ENCODE measurements at regions not wholly inside any gene's neighbourhood (a gene's known extent, or its start where the extent isn't known, plus 50 kb on each side); places are given as distances from the start of the nearest gene placed in this dataset.

DNA sequence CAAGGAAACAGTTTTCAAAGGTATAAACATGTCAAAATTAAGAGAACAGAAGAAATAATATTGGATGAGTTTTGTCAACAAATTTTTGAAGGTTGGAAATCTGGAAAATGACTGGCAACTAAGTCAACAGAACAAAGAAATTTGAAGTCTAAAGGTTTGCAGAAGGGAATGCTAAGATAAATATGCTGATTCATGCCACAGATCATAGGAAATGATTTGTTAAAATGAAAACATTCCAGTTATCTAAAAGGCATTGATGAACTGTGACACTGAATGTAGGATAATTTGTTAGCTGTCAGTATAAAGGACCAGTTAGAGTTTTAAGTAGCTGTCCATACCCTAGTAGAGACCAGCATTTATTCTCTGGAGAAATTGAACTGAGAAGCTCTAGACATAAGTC lies 157.9 kb upstream of the CHRM3 start:
- no peak for DNase-seq (ENCODE audit: insufficient read length, low spot score)

DNA sequence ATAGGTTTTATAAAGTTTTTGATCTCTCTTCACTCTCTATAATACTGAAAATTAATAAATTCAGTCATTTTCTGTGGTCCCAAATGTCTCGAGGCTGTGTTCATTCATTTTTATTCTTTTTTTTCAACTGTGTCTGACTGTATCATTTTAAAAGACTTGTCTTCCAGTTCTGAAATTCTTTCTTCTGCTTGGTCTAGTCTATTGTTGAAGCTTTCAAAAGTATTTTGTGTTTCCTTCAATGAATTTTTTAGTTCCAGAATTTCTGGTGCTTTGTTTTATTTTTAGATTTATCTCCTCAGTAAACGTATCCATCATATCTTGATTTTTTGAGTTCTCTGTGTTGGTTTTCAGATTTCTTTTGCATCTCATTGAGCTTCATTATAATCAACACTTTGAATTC lies 161.0 kb upstream of the CHRM3 start:
- no peak for TF ChIP-seq PAX5 (IDR thresholded peaks at IDR 0.05; ENCODE audit: insufficient read depth, low read length, severe bottlenecking)
- no peak for TF ChIP-seq TAF1 (IDR thresholded peaks at IDR 0.05; ENCODE audit: low read depth, low read length)
- TF ChIP-seq POU2F2 (IDR thresholded peaks at IDR 0.05; ENCODE audit: low read depth, low read length), result no peak
- no peak for TF ChIP-seq SPI1 (IDR thresholded peaks at IDR 0.05; ENCODE audit: low read depth, low read length)
- TF ChIP-seq POLR2AphosphoS5 (IDR thresholded peaks at IDR 0.05; ENCODE audit: low read depth, low read length), result no peak
- no peak for TF ChIP-seq POLR2A (IDR thresholded peaks at IDR 0.05; ENCODE audit: low read depth, low read length)
- FAIRE-seq (no peak), DNase-seq (ENCODE audit: insufficient read length, low spot score) (no peak)

More for the DNA sequence above, 157.9 kb upstream of the CHRM3 start:
- TF ChIP-seq POLR2A (IDR thresholded peaks at IDR 0.05; ENCODE audit: low read depth, low read length), result no peak
- TF ChIP-seq TAF1 (IDR thresholded peaks at IDR 0.05; ENCODE audit: low read depth, low read length), result no peak
- no peak for TF ChIP-seq POLR2AphosphoS5 (IDR thresholded peaks at IDR 0.05; ENCODE audit: low read depth, low read length)
- no peak for TF ChIP-seq PAX5 (IDR thresholded peaks at IDR 0.05; ENCODE audit: insufficient read depth, low read length, severe bottlenecking)
- TF ChIP-seq POU2F2 (IDR thresholded peaks at IDR 0.05; ENCODE audit: low read depth, low read length), result no peak
- TF ChIP-seq SPI1 (IDR thresholded peaks at IDR 0.05; ENCODE audit: low read depth, low read length), result no peak
- no peak for FAIRE-seq

DNA sequence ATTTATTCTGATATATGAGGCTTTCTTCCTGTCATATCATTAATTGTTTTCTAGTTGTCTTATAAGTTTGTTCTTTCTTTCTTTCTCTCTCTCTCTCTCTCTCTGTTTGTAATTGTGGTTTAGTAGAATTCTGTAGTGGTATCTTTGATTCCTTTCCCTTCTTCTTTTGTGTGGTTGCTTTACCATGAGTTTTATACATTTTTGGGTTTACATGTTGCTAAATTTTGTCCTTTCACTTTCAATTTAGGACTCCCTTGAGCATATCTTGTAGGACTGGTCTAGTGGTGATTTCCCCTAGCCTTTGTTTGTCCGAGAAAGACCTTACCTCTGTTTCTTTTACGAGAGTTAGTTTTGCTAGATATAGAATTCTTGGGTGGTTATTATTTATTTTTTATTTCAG lies 162.3 kb upstream of the CHRM3 start:
- DNase-seq (ENCODE audit: insufficient read length, low spot score) (no peak), FAIRE-seq (no peak)
- TF ChIP-seq PAX5 (IDR thresholded peaks at IDR 0.05; ENCODE audit: insufficient read depth, low read length, severe bottlenecking) (no peak), SPI1 (IDR thresholded peaks at IDR 0.05; ENCODE audit: low read depth, low read length) (no peak), POLR2AphosphoS5 (IDR thresholded peaks at IDR 0.05; ENCODE audit: low read depth, low read length) (no peak), POLR2A (IDR thresholded peaks at IDR 0.05; ENCODE audit: low read depth, low read length) (no peak), TAF1 (IDR thresholded peaks at IDR 0.05; ENCODE audit: low read depth, low read length) (no peak), POU2F2 (IDR thresholded peaks at IDR 0.05; ENCODE audit: low read depth, low read length) (no peak)

DNA sequence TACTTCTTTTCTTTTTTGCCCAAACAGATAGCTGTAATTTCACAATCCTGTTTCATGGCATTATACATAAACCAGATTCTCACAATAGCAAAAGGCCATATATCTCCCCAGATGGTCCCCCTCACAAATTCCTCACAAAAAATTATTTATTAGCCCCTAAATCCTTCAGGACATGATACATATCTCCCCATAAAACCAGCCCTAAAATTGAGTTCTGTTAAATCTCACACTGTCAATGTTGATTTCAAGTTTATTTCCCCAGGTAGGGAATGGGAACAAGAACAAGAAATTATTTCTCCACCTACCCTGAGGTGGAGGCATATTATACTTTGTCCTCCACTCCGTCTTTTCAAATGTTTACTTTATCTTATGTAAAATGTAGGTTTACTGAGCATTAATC lies 163.4 kb upstream of the CHRM3 start:
- TF ChIP-seq SPI1 (IDR thresholded peaks at IDR 0.05; ENCODE audit: low read depth, low read length), result no peak
- DNase-seq (ENCODE audit: insufficient read length, low spot score), result no peak
- FAIRE-seq, result no peak

DNA sequence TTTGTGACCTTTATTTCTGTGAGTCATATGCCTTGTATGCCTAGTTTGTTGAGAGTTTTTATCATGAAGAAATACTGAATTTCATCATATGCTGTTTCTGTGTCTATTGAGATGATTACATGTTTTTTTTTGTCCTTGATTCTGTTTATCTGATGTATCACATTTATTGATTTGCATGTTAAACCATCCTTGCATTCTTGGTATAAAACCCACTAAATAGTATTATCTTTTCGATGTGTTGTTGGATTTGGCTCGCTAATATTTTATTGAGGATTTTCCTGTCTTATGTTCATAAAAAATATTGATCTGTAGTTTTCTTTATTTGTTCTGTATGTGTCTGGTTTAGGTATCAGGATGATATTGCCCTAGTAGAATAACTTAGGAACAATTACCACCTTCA lies 164.7 kb upstream of the CHRM3 start:
- DNase-seq (ENCODE audit: insufficient read length, low spot score), result no peak
- TF ChIP-seq POU2F2 (IDR thresholded peaks at IDR 0.05; ENCODE audit: low read depth, low read length), result no peak
- no peak for TF ChIP-seq SPI1 (IDR thresholded peaks at IDR 0.05; ENCODE audit: low read depth, low read length)
- no peak for TF ChIP-seq PAX5 (IDR thresholded peaks at IDR 0.05; ENCODE audit: insufficient read depth, low read length, severe bottlenecking)
- TF ChIP-seq POLR2AphosphoS5 (IDR thresholded peaks at IDR 0.05; ENCODE audit: low read depth, low read length), result no peak
- no peak for TF ChIP-seq TAF1 (IDR thresholded peaks at IDR 0.05; ENCODE audit: low read depth, low read length)
- no peak for TF ChIP-seq POLR2A (IDR thresholded peaks at IDR 0.05; ENCODE audit: low read depth, low read length)
- no peak for FAIRE-seq

DNA sequence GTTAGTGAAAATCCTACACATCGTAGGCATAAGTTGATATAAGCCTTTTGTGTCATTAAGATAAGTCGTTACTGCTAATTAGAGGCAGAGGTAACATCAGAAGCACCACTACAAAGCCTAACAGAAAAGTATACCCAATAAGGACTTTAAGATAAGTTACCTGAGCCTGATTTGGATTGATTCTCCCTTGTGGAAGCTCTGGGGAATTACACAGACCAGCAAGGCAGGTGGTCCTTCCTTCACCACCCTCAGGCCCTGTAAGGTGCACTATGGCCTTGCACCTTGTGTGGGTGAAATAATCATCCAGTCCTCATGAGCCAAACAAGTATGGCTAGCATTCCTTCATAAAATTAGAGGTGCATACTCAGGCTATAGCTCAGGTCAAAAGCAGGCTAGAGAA lies 166.7 kb upstream of the CHRM3 start:
- TF ChIP-seq PAX5 (IDR thresholded peaks at IDR 0.05; ENCODE audit: insufficient read depth, low read length, severe bottlenecking), result no peak
- TF ChIP-seq POLR2AphosphoS5 (IDR thresholded peaks at IDR 0.05; ENCODE audit: low read depth, low read length), result no peak
- no peak for TF ChIP-seq POU2F2 (IDR thresholded peaks at IDR 0.05; ENCODE audit: low read depth, low read length)
- TF ChIP-seq TAF1 (IDR thresholded peaks at IDR 0.05; ENCODE audit: low read depth, low read length), result no peak
- no peak for TF ChIP-seq POLR2A (IDR thresholded peaks at IDR 0.05; ENCODE audit: low read depth, low read length)
- no peak for TF ChIP-seq SPI1 (IDR thresholded peaks at IDR 0.05; ENCODE audit: low read depth, low read length)
- FAIRE-seq (no peak), DNase-seq (ENCODE audit: insufficient read length, low spot score) (no peak)

DNA sequence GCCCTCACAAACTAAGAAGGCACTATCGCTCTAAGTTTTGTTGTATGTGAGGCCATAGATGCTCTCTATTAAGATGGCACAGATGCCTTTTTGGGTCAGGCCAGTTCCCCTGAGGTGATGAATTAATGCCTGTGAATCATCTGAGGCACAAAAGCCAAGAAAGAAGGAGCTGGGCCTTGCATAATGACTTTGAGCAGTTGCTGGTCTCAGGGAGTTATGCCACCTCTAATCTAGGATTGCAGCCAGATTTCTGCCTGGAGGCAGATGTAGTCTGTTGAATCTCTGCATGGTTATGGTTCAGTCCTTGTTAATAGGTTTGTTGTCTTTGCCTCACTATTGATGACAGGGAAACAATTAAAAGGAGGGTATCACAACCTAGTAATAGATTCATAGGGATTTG lies 168.1 kb upstream of the CHRM3 start:
- DNase-seq (ENCODE audit: insufficient read length, low spot score) (no peak), FAIRE-seq (no peak)
- TF ChIP-seq POLR2A (IDR thresholded peaks at IDR 0.05; ENCODE audit: low read depth, low read length), result no peak
- TF ChIP-seq POU2F2 (IDR thresholded peaks at IDR 0.05; ENCODE audit: low read depth, low read length), result no peak
- no peak for TF ChIP-seq PAX5 (IDR thresholded peaks at IDR 0.05; ENCODE audit: insufficient read depth, low read length, severe bottlenecking)
- TF ChIP-seq POLR2AphosphoS5 (IDR thresholded peaks at IDR 0.05; ENCODE audit: low read depth, low read length), result no peak
- no peak for TF ChIP-seq SPI1 (IDR thresholded peaks at IDR 0.05; ENCODE audit: low read depth, low read length)
- TF ChIP-seq TAF1 (IDR thresholded peaks at IDR 0.05; ENCODE audit: low read depth, low read length), result no peak

DNA sequence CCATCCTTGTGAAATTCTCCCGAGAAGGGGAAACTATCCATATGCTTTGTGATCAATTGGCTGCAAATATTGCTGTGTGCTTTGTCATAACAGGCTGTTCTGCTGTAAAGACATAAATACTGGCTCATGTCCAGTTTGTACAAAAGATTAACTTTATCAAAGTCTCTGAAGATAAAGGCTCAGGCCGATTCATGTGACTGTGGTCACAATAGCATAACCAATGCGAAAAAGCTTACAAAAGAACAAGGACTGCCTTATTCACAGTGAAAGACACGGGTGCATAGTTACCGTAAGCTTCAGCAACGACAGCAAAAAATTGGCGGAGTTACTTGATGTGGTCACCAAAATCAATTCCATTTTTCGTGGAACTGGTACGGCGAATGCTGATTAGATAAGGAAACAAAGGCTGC lies 173.6 kb upstream of the CHRM3 start:
- TF ChIP-seq PAX5 (IDR thresholded peaks at IDR 0.05; ENCODE audit: insufficient read depth, low read length, severe bottlenecking) (no peak), POU2F2 (IDR thresholded peaks at IDR 0.05; ENCODE audit: low read depth, low read length) (no peak), TAF1 (IDR thresholded peaks at IDR 0.05; ENCODE audit: low read depth, low read length) (no peak), POLR2AphosphoS5 (IDR thresholded peaks at IDR 0.05; ENCODE audit: low read depth, low read length) (no peak), POLR2A (IDR thresholded peaks at IDR 0.05; ENCODE audit: low read depth, low read length) (no peak), SPI1 (IDR thresholded peaks at IDR 0.05; ENCODE audit: low read depth, low read length) (no peak)
- no peak for DNase-seq (ENCODE audit: insufficient read length, low spot score)
- FAIRE-seq, result no peak

DNA sequence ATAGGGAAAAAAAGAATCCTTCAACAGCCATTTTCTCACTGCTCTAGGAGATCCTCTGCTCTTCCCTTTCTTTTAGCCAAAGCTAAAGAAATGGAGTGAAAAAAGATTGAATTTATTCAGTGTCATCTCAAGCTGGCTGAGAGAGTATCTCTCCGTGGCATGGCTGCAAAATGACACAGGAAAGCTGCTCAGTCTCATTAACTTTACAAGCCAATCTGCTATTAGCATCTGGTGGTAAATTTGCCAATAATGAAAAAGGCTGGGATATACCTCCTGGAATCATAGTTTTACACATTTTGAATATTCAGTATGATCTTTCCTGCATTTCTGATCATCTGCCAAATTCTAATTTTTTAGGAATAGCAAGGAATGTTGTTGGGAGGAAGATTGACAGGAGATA lies 176.8 kb upstream of the CHRM3 start:
- TF ChIP-seq POU2F2 (IDR thresholded peaks at IDR 0.05; ENCODE audit: low read depth, low read length) (no peak), POLR2A (IDR thresholded peaks at IDR 0.05; ENCODE audit: low read depth, low read length) (no peak), TAF1 (IDR thresholded peaks at IDR 0.05; ENCODE audit: low read depth, low read length) (no peak), SPI1 (IDR thresholded peaks at IDR 0.05; ENCODE audit: low read depth, low read length) (no peak), PAX5 (IDR thresholded peaks at IDR 0.05; ENCODE audit: insufficient read depth, low read length, severe bottlenecking) (no peak), POLR2AphosphoS5 (IDR thresholded peaks at IDR 0.05; ENCODE audit: low read depth, low read length) (no peak)
- DNase-seq (ENCODE audit: insufficient read length, low spot score) (no peak), FAIRE-seq (no peak)

DNA sequence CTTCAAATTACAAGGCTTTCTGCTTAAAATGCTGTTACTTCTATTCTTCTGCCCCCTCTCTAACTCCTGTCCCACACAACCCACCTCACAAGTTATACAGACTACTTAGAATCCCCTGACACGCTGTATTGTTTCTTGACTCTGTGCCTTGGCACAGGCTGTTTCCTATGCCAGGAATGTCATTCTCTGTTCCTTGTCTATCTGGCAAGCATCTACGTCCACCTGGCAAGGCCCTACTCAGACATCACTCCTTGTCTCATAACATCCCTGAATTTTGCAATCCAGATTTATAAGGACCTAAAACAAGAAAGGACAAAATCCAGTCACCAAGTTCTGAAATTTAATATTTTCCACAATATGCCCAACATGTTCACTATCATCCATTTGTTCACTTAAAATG lies 182.0 kb upstream of the CHRM3 start:
- TF ChIP-seq POLR2A (IDR thresholded peaks at IDR 0.05; ENCODE audit: low read depth, low read length) (no peak), PAX5 (IDR thresholded peaks at IDR 0.05; ENCODE audit: insufficient read depth, low read length, severe bottlenecking) (no peak), SPI1 (IDR thresholded peaks at IDR 0.05; ENCODE audit: low read depth, low read length) (no peak), POU2F2 (IDR thresholded peaks at IDR 0.05; ENCODE audit: low read depth, low read length) (no peak), POLR2AphosphoS5 (IDR thresholded peaks at IDR 0.05; ENCODE audit: low read depth, low read length) (no peak), TAF1 (IDR thresholded peaks at IDR 0.05; ENCODE audit: low read depth, low read length) (no peak)
- DNase-seq (ENCODE audit: insufficient read length, low spot score), result no peak
- FAIRE-seq, result no peak

Data from GM12891 (cell line).